ENCODE measurements at regions not wholly inside any gene's neighbourhood (a gene's known extent, or its start where the extent isn't known, plus 50 kb on each side); places are given as distances from the start of the nearest gene placed in this dataset.

GRCh38 chr13:79867254-79867653, 386.3 kb downstream of the NDFIP2 start:
- no peaks in the 10 kb centered on the region for H3K27me3 ChIP-seq (ENCODE audit: insufficient read depth, low read length)
- DNase-seq (ENCODE audit: low read depth, low spot score): no peak
- H4K20me1 ChIP-seq (ENCODE audit: insufficient read depth): no peaks in the 10 kb centered on the region
- no peak for TF ChIP-seq TCF7L2 (IDR thresholded peaks at IDR 0.05; ENCODE audit: borderline replicate concordance, extremely low read depth, insufficient read depth, insufficient read length)
- no peak for TF ChIP-seq EZH2 (IDR thresholded peaks at IDR 0.05)
- TF ChIP-seq POLR2A (IDR thresholded peaks at IDR 0.05; ENCODE audit: borderline replicate concordance, extremely low read depth, insufficient read depth, insufficient read length): no peak
- TF ChIP-seq MAX (IDR thresholded peaks at IDR 0.05): no peak
- no peak for TF ChIP-seq ELF1 (IDR thresholded peaks at IDR 0.05; ENCODE audit: borderline replicate concordance, low read depth)
- no peak for TF ChIP-seq RAD21 (IDR thresholded peaks at IDR 0.05; ENCODE audit: low read depth)
- no peak for TF ChIP-seq ZNF274 (IDR thresholded peaks at IDR 0.05; ENCODE audit: low read depth, low read length)
- no peak for TF ChIP-seq EGR1 (IDR thresholded peaks at IDR 0.05; ENCODE audit: low read depth)
- TF ChIP-seq SRF (IDR thresholded peaks at IDR 0.05; ENCODE audit: low read depth): no peak
- no peak for TF ChIP-seq CTCF (IDR thresholded peaks at IDR 0.05 in 2 of 3, conservative IDR thresholded peaks at IDR 0.05 in 1 of 3; ENCODE audit: borderline replicate concordance in 1 of 3, insufficient read depth in 1 of 3, low read depth in 2 of 3, low read length in 2 of 3)
- no peak for TF ChIP-seq JUND (IDR thresholded peaks at IDR 0.05)
- no peak for TF ChIP-seq ZFX (IDR thresholded peaks at IDR 0.05)
- TF ChIP-seq ATF3 (IDR thresholded peaks at IDR 0.05): no peak
- TF ChIP-seq CBX3 (IDR thresholded peaks at IDR 0.05; ENCODE audit: low read depth): no peak
- no peak for TF ChIP-seq ZBTB33 (IDR thresholded peaks at IDR 0.05; ENCODE audit: extremely low read depth, insufficient replicate concordance, low read length)
- no peak for TF ChIP-seq CEBPB (IDR thresholded peaks at IDR 0.05; ENCODE audit: low read depth)
- TF ChIP-seq EZH2phosphoT487 (IDR thresholded peaks at IDR 0.05; ENCODE audit: borderline replicate concordance): no peak
- TF ChIP-seq POLR2AphosphoS5 (IDR thresholded peaks at IDR 0.05; ENCODE audit: low read depth, low read length): no peak
- TF ChIP-seq SP1 (IDR thresholded peaks at IDR 0.05; ENCODE audit: low read depth): no peak
- BruUV-seq (replicated peaks): no TSS peak
- intact Hi-C loops (cut with micrococcal nuclease): no loop called here
- no peaks in the 10 kb centered on the region for H3K36me3 ChIP-seq (ENCODE audit: control insufficient read depth in 1 of 2, insufficient read depth in 2 of 2, low read length in 2 of 2)
- no peak overlapping the region for H3K4me2 ChIP-seq (ENCODE audit: low read length)
- ChIA-PET POLR2A (no interaction called here), CTCF (no interaction called here), RAD21 (ENCODE audit: low non-redundant PET in 1 of 2, low total read pairs in 2 of 2, uncharacterized antibody in 2 of 2, unreplicated experiment in 2 of 2) (no interaction called here)
- H3K9me2 ChIP-seq (ENCODE audit: insufficient read depth): no peaks in the 10 kb centered on the region
- no peak overlapping the region for H3K27ac ChIP-seq (ENCODE audit: low read depth, low read length)
- H3K79me2 ChIP-seq (ENCODE audit: insufficient read depth, low read length): no peaks in the 10 kb centered on the region
- no peaks in the 10 kb centered on the region for H3K9me3 ChIP-seq (ENCODE audit: control insufficient read depth in 1 of 2, insufficient read depth in 1 of 2, low read depth in 1 of 2, low read length in 2 of 2)
- no peaks in the 10 kb centered on the region for H3K4me1 ChIP-seq (ENCODE audit: control insufficient read depth in 1 of 2, insufficient read depth in 2 of 2, low read length in 2 of 2)
- no peak for ATAC-seq
- no peak overlapping the region for H2AFZ ChIP-seq (ENCODE audit: low read depth, low read length, poor library complexity, severe bottlenecking)
- H3K4me3 ChIP-seq (replicated peaks in 1 of 2; ENCODE audit: low read depth in 1 of 2, low read length in 2 of 2): no peak overlapping the region
- H3K9ac ChIP-seq (ENCODE audit: low read length): no peak overlapping the region
